ENCODE measurements at regions not wholly inside any gene's neighbourhood (a gene's known extent, or its start where the extent isn't known, plus 50 kb on each side); places are given as distances from the start of the nearest gene placed in this dataset.
"Not testable (repeated sequence)": the region's sequence is repeated elsewhere in the genome, so short reads cannot be mapped to it uniquely, and the experiment has no call there.

DNA sequence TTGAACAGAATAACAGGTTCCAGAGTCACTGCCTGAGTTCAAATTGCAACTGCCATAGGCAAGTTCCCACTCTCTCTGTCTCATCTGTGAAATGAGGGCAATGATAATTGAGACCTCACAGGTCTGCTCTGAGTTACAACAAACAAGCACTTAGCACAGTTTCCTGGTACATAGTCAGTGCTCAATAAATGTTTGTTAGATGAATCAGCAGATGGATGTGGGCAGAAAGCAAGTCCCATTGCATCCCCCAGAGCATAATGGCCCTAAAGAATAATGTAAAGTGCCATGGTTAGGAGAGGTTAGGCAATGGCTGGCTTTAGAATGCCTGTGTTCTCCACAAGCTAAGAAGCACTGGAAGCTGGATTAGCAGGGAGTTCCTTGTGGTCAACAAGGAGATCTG, 136.5 kb upstream of the LARP1 start:
- DNase-seq: no peak

DNA sequence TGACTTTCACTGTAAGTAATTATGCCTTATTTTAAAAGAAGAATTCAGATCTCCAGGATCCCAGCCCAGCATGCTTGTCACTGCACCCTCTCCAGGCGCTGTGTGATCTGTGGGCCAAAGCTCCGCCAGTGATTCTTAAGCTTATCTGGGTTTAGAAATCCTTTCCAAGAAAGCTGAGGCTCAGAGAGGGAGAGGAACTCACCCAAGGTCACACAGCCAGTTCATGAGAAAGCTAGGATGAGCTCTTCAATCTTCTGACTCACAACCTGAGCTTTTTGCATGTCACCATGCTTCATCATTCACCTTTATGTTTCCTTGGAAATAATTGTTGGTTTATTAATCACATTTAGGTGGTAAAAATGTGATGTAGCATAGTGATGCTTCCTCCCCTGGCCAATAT, 136.6 kb upstream of the HAND1 start:
- no peak for DNase-seq

DNA sequence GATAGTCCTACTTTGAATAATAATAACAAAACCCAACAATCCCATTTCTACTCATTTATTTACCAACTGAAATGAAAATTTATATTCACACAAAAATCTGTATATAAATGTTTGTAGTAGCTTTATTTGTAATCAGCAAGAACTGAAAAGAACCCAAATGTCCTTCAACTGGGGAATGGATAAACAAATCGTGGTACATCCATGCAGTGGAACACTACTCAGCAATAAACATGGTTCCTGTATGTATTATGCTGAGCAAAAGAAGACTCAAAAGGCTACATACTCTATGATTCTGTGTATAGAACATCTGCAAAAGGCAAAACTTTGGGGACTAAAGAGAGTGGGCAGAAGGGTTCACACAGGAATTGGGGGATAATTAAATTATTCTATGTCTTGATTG, 136.1 kb upstream of the HAND1 start:
- DNase-seq: no peak

DNA sequence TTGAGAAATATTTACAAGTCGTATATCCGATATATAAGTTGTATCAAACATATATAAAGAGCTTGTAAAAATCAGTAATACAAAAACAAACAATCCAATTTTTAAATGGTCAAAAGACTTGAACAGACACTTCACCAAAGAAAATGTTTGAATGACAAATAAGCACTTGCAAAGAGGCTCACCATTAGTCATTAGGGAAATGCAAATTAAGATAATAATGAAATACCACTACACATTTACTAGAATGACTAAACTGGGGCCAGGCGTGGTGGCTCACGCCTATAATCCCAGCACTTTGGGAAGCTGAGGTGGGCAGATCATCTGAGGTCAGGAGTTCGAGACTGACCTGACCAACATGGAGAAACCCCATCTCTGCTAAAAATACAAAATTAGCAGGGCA, 134.6 kb upstream of the HAND1 start:
- no peak for DNase-seq

DNA sequence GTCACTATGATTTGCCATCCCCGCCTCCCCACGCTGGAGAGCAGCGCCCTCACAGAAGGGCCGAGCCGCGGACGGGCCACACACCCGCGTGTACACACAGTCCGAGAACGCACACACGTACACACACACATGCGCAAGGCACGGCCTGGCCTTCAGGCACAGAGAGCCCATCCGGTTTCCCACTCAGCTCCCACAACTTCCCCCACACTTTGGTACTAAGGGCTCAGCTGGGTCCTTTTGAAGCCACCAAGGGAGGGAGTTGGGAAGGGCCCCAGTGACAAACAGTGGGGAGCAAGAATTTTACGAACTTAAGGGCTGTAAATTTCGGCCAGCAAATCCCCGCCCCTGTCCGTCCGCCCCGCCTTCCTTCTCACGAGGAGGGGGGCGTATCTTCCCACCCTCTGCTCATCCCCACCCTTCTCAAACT, 133.3 kb upstream of the HAND1 start:
- no peak for DNase-seq

DNA sequence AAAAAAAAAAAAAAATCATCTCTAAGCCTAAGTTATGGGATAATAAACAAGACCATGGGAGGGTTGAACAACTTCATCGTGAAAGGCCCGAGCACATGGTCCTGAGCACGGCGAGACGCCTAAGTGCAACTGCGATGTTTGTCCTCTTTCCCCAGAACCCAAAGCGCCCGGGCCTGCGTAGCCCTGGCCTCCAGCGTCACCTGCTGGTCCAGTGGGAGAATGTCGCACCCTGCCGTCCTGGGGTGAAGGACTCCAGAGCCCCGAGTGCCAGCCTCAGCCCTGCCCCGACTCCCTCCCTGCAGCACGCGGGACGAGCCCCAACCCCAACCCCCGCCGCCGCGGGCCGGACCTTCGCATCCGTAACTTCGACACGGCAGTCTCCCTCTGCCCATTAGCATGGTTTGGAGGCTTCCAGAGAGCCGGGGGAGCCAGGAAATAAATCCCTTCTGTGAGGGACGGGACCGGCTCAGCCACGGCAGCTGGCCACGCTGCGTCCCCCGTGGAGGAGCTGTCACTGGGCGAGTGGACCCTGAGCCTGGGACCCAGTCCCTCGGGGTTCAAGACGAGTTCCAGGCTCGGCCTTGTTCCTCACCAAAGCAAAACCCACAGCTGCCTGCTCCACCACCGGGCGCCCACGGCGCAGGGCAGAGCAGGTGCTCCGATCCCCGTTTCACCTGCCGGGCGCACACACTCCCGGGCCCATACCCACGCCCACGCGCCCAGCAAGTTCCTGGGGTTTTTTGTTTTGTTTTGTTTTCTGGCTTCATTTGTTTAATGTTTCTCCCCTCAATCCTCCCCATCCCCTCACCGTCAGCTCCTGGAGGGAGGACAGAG, 132.5 kb upstream of the HAND1 start:
- DNase-seq: peak; percentile 88

DNA sequence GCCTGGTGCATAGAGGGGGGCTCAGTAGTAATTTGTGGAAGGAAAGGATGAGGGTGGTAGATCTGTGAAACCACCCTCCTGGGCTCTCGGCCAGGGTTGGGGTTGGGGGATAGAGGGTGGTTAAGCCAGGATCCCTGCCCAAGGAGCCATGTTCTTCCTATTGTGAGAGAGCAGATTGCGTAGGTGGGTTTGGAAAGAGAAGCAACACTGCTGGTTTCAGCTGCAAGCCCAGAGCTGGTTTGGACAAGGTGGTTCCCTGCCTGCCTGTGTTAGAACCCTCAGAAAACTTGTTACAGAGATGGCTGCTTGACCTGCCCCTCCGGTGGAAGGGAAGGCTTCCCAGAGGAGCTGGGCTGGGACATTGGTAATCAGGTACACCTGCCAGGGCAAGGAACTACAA, 131.2 kb upstream of the HAND1 start:
- DNase-seq: no peak

DNA sequence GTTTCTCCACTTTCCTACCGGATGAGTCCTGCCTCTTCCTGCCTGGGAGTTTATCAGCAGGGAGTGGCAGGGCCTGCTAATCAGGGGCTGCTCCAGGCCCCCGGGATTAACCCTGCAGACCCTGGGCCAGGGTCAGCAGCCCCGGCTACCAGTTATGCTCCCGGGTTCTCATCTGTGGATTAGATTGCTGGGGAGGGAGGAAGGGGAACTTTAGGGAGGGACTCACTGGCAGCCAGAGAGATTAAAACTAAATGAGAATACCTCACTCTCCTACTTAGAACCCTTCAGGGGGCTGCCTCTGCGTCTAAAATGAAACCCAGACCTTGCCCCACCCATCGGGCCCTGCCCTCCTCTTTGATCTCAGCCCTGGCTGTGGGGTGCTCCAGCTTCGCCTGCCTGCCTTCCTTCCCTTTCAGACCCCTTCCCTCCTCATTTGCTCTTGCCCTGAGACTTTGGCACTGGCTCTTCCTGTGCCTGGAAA, 130.5 kb upstream of the HAND1 start:
- DNase-seq: no peak

DNA sequence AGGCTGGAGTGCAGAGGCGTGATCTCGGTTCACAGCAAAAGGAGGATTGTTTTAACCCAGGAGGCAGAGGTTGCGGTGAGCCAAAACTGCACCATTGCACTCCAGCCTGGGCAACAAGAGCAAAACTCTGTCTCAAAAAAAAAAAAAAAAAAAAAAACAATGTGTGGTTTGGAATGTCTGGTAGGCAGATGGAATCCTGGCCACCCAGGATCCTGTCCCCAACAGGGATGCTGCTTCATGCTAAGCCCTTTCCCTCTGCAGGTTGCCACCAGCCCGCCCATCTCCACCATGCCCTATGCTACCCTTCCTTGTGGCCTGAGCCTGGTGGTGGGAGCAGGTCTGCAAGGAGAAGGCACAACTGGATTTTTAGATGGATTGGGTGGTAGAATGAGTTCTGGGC, 129.7 kb upstream of the HAND1 start:
- DNase-seq: no peak

DNA sequence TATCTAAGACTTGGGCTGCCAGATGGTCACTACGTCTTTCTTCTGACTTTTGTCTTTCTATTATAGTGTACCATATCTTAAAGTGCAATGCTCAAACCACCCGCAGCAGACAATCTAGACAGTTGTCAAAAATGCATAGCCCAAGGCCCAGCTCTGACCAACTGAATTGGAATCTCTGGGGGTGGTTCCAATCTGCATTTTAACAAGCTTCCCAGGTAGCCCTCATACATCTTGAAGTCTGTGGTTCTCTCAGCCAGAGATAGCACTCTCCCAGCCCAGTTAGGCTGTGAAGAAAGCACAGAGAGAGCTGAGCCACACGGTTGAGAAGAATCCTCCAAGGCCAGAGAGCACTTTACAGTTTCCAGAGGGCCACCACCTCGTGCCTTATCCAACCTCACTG, 128.2 kb upstream of the HAND1 start:
- no peak for DNase-seq

DNA sequence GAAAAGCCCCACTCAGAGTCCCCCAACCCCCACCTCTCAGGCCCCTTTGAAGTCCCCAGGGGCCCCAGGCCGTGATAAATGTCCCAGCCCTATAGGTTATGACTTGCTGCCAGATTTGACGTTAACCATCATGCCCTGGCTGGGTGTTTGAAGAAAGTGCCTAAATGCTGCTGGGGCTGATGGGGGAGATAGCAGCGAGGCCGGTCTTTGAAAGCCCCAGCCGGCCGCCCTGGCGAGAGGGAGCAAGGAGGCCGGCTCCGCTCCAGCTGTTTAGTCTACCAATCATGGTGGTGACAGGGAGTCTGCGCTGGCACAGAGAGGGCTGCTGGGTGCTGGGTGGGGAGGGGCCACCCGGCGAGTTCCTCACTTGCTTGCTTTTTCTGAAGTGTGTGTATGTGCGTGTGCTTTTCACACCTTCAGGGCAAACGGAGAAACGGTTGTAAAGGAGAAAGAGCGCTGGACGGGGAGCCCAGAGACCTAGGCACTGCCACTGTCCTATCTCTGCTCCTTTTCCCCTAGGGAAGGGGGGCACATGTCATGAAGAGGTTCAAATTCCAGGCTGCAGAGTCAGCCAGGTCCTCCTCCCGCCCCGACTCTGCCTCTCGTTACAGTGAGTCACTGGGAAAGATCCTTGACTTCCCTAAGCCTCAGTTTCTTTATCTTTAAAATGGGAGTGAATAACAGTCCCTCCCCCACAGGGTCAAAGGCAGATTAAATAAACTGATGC, 126.1 kb upstream of the HAND1 start:
- no peak for DNase-seq

DNA sequence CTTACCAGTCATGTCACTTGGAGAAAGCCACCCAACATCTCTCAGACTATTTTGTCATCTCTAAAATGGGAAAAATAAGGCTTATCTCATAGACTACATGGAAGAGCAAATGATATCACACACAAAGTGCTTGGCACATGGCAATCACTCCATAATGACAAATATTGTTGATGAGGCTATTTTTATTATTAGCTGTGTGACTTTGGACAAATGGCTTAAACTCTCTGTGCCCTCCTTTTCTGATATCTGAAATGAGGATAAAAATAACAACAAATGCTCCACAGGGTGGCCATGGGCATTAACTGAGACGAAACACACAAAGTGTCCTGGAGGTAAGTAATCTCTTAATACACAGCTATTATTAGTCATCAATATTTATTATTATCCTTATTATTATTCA, 125.5 kb upstream of the HAND1 start:
- DNase-seq: no peak

DNA sequence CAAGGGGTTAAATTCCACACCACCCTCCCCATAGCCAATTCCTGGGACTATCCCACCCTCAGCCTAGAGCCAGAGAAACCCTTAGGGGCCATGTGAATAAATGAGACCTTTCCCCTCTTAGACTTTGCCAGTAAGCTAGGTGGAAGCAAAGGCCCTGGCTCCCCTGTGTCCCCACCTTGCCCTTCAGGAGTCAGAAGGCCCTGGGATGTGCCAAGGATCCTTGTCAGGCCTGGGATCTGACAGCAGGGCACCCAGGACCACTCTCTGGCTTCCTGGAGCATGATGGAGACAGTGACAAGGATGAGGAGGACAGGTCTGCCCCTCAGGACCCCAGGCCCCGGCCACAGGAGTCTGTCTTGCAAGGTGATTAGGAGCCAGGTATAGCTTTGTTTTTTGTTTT, 125.0 kb upstream of the HAND1 start:
- no peak for DNase-seq

DNA sequence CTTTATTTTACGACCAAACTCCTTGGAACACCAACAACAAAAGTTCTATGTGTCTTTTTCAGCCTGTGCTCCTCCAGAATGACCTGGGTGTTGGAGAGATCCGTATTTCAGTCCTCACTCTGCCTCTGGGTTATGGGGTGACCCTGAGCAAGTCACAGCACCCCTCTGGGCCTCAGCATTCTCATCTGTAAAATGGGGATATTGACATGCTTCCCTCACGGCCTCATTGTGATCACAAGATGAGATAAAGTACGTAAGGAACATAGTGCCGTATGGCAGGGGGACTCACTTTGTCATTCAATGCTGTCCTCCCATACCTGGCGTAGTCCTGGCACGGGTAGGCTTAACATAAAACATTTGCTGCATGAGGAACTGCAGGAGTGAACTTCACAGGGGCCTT, 123.0 kb upstream of the HAND1 start:
- no peak for DNase-seq

DNA sequence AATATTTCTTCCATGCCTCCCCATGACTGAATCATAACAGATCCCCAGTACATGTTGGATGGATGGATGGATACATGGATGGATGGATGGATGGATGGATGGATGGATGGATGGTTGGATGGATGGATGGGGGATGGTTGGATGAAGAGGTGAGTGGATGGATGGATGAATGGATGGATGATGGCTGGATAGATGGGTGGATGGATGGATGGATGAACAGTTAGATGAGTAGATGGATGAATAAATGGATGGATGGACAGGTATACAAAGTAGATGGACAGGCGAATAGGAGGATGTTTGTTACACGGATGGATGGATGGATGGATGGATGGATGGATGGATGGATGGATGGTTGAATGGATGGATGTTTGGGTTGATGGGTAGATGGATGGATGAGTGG, 120.0 kb upstream of the HAND1 start:
- no peak for DNase-seq

DNA sequence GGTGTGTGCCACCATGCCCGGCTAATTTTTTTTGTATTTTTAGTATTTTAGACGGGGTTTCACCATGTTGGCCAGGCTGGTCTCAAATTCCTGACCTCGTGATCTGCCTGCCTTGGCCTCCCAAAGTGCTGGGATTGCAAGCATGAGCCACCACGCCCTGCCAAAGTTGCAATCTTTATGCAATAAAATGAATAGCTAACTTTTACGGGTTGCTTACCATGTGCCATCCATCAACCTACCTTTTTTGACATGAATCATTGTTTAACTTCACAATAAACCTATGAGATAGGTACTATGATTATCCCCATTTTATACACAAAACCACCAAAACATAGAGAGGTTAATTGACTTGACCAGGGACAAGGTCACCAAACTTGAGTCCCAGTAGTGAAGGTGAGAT, 118.8 kb upstream of the HAND1 start:
- DNase-seq: not testable (repeated sequence)

DNA sequence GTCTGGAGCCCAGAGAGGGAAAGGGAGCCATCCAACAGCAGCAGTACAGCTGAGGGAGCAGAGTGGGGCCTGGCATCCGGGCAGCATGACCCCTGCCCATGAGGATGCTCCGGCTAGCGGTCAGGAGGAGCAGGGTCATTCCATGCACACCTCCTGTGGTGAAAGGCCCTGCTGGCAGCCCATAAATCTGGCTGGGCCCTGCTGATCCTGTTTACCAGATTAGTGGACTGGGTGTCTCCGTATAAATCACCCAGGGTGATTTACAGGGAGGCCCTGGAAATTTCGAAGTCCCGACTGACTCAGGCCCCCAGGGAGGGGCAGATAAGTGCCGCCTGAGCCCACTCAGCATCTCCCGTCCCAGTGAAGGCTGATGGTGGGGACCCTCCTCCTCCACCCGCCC, 117.6 kb upstream of the HAND1 start:
- no peak for DNase-seq

DNA sequence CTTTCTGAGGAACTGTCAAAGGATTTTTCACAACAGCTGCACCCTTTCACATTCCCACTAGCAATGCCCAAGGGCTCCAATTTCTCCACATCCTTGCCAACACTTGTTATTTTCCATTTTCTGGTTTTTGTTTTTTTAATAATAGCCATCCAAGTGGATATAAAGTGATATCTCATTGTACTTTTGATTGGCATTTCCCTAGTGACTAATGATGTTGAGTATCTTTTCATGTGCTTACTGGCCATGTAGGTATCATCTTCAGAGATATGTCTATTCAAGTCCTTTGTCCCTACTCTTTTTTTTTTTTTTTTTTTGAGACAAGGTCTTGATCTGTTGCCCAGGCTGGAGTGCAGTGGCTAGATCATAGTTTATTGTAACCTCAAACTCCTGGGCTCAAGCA, 115.8 kb upstream of the HAND1 start:
- no peak for DNase-seq

DNA sequence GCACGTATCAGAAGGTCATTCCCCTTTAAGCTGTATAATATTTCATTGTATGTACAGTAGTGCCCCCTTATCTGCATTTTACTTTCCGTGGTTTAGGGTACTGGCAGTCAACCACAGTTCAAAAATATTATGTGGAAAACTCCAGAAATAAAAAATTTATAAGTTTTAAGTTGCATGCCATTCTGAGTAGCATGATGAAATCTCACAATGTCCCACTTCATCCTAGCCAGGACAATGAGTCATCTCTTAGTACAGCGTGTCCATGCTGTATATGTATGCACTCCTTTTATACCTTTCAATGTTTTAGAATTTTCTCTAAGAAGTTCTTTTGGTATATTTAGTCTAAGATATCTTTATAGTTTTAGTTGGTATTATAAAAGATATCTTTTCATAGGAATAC, 115.0 kb upstream of the HAND1 start:
- no peak for DNase-seq

DNA sequence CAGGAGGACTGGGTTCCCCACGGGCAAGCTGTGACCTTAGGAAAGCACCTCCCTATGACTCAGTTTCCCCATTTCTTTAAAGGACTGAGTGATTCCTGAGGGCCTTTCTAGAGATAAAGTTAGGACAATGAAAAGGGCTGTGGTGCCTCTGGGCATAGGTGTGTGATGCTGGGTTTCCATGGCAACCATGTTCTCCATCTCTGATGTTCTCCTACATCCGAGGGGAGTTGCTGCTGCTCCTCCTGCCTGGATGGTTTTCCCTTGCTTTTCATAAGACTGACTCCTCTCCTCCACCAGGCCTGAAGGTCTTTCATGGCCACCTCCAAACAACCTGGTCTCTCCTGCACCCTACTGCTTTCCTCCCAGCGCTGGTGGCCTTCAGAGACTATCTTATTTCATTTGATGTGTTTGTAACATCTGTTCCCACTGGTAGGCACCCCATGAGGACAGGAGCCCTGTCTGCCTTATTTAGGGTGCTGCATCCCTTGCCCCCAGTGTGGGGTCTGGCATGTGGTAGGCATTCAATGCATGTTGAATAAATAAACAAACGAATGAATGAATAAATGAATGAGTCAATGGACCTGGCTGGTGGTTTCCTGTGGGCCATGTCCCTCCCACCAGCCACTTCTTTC, 112.2 kb upstream of the HAND1 start:
- no peak for DNase-seq

DNA sequence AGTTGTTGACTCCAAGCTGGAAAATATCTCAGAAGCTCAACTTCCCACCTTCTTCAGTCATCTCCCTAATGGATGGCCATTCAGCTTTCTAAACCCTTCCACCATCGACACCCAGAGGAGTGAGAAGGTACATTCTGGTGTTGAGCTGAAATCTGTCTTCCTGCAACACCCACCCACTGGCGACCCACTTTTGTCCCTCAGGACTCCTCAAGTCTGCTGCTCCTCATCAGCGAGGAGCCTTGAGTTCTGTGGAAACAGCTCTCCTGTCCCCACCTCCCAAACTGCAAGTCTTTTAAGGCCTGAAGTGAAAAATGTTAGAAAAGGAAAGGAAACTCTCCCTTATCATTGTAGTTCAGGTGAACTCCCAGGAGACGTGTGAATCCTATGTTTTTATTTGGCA, 111.5 kb upstream of the HAND1 start:
- no peak for DNase-seq

DNA sequence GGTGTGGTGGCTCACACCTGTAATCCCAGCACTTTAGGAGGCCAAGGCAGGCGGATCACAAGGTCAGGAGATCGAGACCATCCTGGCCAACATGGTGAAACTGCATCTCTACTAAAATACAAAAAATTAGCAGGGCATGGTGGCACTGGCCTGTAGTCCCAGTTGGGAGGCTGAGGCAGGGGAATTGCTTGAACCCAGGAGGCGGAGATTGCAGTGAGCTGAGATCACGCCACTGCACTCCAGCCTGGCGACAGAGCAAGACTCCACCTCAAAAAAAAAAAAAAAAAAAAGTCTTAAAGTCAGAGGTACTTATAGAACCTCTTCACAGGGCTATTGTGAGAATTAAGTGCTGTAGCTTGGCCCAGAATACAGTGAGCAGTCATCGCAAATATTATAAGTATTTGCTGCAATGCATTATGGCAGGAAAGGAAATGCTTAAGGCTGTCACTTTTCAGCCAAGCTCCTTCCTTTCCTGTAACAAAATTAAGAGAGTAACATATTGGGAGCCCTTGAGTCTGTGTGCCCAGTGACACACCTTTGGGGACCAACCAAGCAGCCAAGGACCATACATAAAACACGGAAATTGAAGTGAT, 110.9 kb upstream of the HAND1 start:
- DNase-seq: not testable (repeated sequence)

DNA sequence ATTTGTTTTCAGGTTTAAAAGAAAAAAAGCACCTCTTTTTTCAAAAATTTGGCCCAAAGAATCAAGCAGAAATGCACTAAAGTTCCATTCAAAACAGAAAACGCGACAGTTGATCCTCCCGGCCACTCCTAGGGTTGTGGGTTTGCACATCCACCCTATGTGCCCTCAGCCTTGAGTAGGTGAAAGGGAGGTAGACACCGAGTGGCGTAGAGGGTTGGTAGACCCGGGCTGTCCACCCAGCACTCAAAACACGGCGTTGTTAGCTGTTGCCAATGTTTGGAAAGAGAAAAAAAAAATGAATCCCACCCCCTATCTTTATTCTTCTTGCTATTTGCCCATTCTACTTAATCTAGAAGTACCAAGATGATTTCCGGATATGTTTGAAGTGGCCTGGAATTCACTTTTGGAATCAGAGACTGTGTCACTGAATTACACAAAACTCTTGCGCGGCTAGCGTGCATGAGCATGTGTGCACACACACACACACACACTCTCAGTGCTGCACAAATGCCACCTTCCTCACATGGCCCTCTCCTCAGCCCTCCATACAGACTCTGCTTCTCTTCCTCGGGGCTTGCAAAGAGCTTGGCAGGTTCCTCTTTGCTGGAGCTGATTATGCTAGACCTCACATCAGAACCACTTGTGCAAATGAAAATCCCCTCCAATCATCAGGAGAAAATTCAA, 110.2 kb upstream of the HAND1 start:
- DNase-seq: no peak

All from activated CD8-positive, alpha-beta memory T cell treated with anti-CD3 and anti-CD28 coated beads, Interleukin-2, amount 50 U/mL, for 48 hours (primary cell).